Eye (tissue), 1 donor: ENCODE measurements at regions not wholly inside any gene's neighbourhood (a gene's known extent, or its start where the extent isn't known, plus 50 kb on each side); places are given as distances from the start of the nearest gene placed in this dataset.
A peak's percentile ranks its signal among the peaks of the same experiment; 100 is the strongest.
"Not testable (repeated sequence)": the region's sequence is repeated elsewhere in the genome, so short reads cannot be mapped to it uniquely, and the experiment has no call there.

Experiments used
- DNase-seq: peaks from one replicate; pipeline ENCODE4 v3.0.0-alpha.2; 2015

GRCh38 chr2:21811541-21811940, 687.8 kb downstream of the TDRD15 start:
- no peak for DNase-seq

- DNase-seq: peak; percentile 25
Observed at GRCh38 chr2:21812766-21813165, 689.0 kb downstream of the TDRD15 start.

- DNase-seq: no peak
Observed at GRCh38 chr2:21814588-21815149, 690.9 kb downstream of the TDRD15 start.

- no peak for DNase-seq
Observed at GRCh38 chr2:21818212-21818795, 694.5 kb downstream of the TDRD15 start.

- no peak for DNase-seq
Observed at GRCh38 chr2:21819454-21819853, 695.7 kb downstream of the TDRD15 start.

- no peak for DNase-seq
Observed at GRCh38 chr2:21820271-21820670, 696.5 kb downstream of the TDRD15 start.

GRCh38 chr2:21821672-21822227, 698.0 kb downstream of the TDRD15 start:
- peak; percentile 15 for DNase-seq

GRCh38 chr2:21822505-21822904, 698.7 kb downstream of the TDRD15 start:
- DNase-seq: no peak

GRCh38 chr2:21833767-21834166, 710.0 kb downstream of the TDRD15 start:
- no peak for DNase-seq

- no peak for DNase-seq
Observed at GRCh38 chr2:21836261-21836660, 712.5 kb downstream of the TDRD15 start.

GRCh38 chr2:21836719-21837118, 713.0 kb downstream of the TDRD15 start:
- no peak for DNase-seq

GRCh38 chr2:21837168-21837960, 713.6 kb downstream of the TDRD15 start:
- DNase-seq: no peak

GRCh38 chr2:21841341-21841740, 717.6 kb downstream of the TDRD15 start:
- no peak for DNase-seq

GRCh38 chr2:21850367-21850766, 726.6 kb downstream of the TDRD15 start:
- not testable (repeated sequence) for DNase-seq

- no peak for DNase-seq
Observed at GRCh38 chr2:21854938-21855337, 731.2 kb downstream of the TDRD15 start.

- DNase-seq: peak; percentile 4
Observed at GRCh38 chr2:21856708-21857107, 732.9 kb downstream of the TDRD15 start.

GRCh38 chr2:21860907-21861306, 737.1 kb downstream of the TDRD15 start:
- DNase-seq: no peak

- no peak for DNase-seq
Observed at GRCh38 chr2:21866316-21866715, 742.5 kb downstream of the TDRD15 start.

GRCh38 chr2:21887881-21888280, 764.1 kb downstream of the TDRD15 start:
- DNase-seq: no peak

GRCh38 chr2:21890041-21890440, 766.3 kb downstream of the TDRD15 start:
- DNase-seq: no peak

GRCh38 chr2:21890716-21891115, 766.9 kb downstream of the TDRD15 start:
- no peak for DNase-seq

GRCh38 chr2:21891191-21891590, 767.4 kb downstream of the TDRD15 start:
- no peak for DNase-seq

GRCh38 chr2:21892140-21892539, 768.4 kb downstream of the TDRD15 start:
- no peak for DNase-seq

GRCh38 chr2:21895200-21895599, 771.4 kb downstream of the TDRD15 start:
- DNase-seq: no peak
